Activated CD4-positive, alpha-beta memory T cell treated with anti-CD3 and anti-CD28 coated beads for 36 hours (primary cell): ENCODE measurements at regions not wholly inside any gene's neighbourhood (a gene's known extent, or its start where the extent isn't known, plus 50 kb on each side); places are given as distances from the start of the nearest gene placed in this dataset.

ENCODE experiments used
- CTCF ChIA-PET: fragments of 350-600 bp; sonication (Branson Sonifier 250); formaldehyde crosslinking; loops from one replicate; lab custom pipeline; 2021; ENCODE audit warnings: antibody characterized with exemption, inconsistent platforms; lab: Charles Lee
- POLR2A ChIA-PET: fragments of 350-600 bp; sonication (Branson Sonifier 250); formaldehyde crosslinking; loops from one replicate; lab custom pipeline; 2021; ENCODE audit warnings: antibody characterized with exemption; lab: Charles Lee
- DNase-seq: peaks from one replicate; pipeline ENCODE4 v3.0.0-alpha.2; 2020
- H3K27ac Mint-ChIP-seq: one replicate; pipeline ENCODE4 v1.8.0; 2021; ENCODE audit warnings: mixed read lengths
- H3K27me3 Mint-ChIP-seq: one replicate; pipeline ENCODE4 v1.8.0; 2021; ENCODE audit warnings: mixed read lengths
- H3K36me3 Mint-ChIP-seq: one replicate; pipeline ENCODE4 v1.8.0; 2021; ENCODE audit warnings: mixed read lengths
- H3K4me1 Mint-ChIP-seq: one replicate; pipeline ENCODE4 v1.8.0; 2021; ENCODE audit warnings: low read depth, mixed read lengths
- H3K4me3 Mint-ChIP-seq: one replicate; pipeline ENCODE4 v1.8.0; 2021; ENCODE audit warnings: mild to moderate bottlenecking, mixed read lengths
- H3K9me3 Mint-ChIP-seq: one replicate; pipeline ENCODE4 v1.8.0; 2021; ENCODE audit warnings: mixed read lengths
- intact Hi-C: fragments of 100-400 bp; cut with micrococcal nuclease; formaldehyde crosslinking; loops from one replicate; pipeline ENCODE4 v1.15.1; 2023

- no peak for DNase-seq
- CTCF ChIA-PET = no interaction called here
Observed at GRCh38 chr10:124336186-124336585, 82.5 kb downstream of the OAT start.

GRCh38 chr10:124333931-124334330 lies 84.8 kb downstream of the OAT start:
- Mint-ChIP-seq H3K9me3 (peaks cover 8% of the 10 kb centered on the region), H3K27ac (no peak overlapping the region), H3K4me1 (no peaks in the 10 kb centered on the region), H3K27me3 (peaks cover 5% of the 10 kb centered on the region), H3K4me3 (no peak overlapping the region), H3K36me3 (no peaks in the 10 kb centered on the region)
- intact Hi-C loops = no loop called here
- no peak for DNase-seq
- CTCF ChIA-PET = no interaction called here
- POLR2A ChIA-PET = no interaction called here

More at GRCh38 chr10:124336186-124336585, 82.5 kb downstream of the OAT start:
- peaks cover 6% of the 10 kb centered on the region for H3K9me3 Mint-ChIP-seq
- no peak overlapping the region for H3K27ac Mint-ChIP-seq
- no peak overlapping the region for H3K4me3 Mint-ChIP-seq
- H3K36me3 Mint-ChIP-seq = no peaks in the 10 kb centered on the region
- intact Hi-C loops = no loop called here
- H3K27me3 Mint-ChIP-seq = peaks cover 1% of the 10 kb centered on the region
- POLR2A ChIA-PET = no interaction called here
- H3K4me1 Mint-ChIP-seq = no peaks in the 10 kb centered on the region

- intact Hi-C loops = no loop called here
Observed at GRCh38 chr10:124332426-124332825, 86.3 kb downstream of the OAT start.

GRCh38 chr10:124329941-124330340 lies 88.8 kb downstream of the OAT start:
- no peak overlapping the region for H3K27ac Mint-ChIP-seq
- H3K4me3 Mint-ChIP-seq = no peak overlapping the region
- ChIA-PET POLR2A (no interaction called here), CTCF (no interaction called here)
- H3K36me3 Mint-ChIP-seq = no peaks in the 10 kb centered on the region
- no peak for DNase-seq
- H3K27me3 Mint-ChIP-seq = peaks cover 14% of the 10 kb centered on the region
- intact Hi-C loops = no loop called here
- no peaks in the 10 kb centered on the region for H3K4me1 Mint-ChIP-seq
- H3K9me3 Mint-ChIP-seq = peaks cover 8% of the 10 kb centered on the region

More at GRCh38 chr10:124332426-124332825, 86.3 kb downstream of the OAT start:
- CTCF ChIA-PET = no interaction called here
- Mint-ChIP-seq H3K27ac (no peak overlapping the region), H3K4me3 (no peak overlapping the region), H3K36me3 (no peaks in the 10 kb centered on the region), H3K9me3 (peaks cover 8% of the 10 kb centered on the region), H3K4me1 (no peaks in the 10 kb centered on the region), H3K27me3 (peaks cover 7% of the 10 kb centered on the region)
- no peak for DNase-seq
- POLR2A ChIA-PET = interaction anchor here (0.5 kb wide), 1 partner anchor 604 kb away, joined by 3 read pairs; no protein-coding TSS in a partner anchor

GRCh38 chr10:124329362-124329761 lies 89.4 kb downstream of the OAT start:
- peaks cover 8% of the 10 kb centered on the region for H3K9me3 Mint-ChIP-seq
- no peaks in the 10 kb centered on the region for H3K36me3 Mint-ChIP-seq
- H3K4me1 Mint-ChIP-seq = no peaks in the 10 kb centered on the region
- no peak overlapping the region for H3K4me3 Mint-ChIP-seq
- ChIA-PET CTCF (no interaction called here), POLR2A (no interaction called here)
- intact Hi-C loops = no loop called here
- H3K27me3 Mint-ChIP-seq = peaks cover 14% of the 10 kb centered on the region
- DNase-seq = no peak
- H3K27ac Mint-ChIP-seq = no peak overlapping the region

GRCh38 chr10:124328477-124329220 lies 90.1 kb downstream of the OAT start:
- no peak for DNase-seq
- no peaks in the 10 kb centered on the region for H3K4me1 Mint-ChIP-seq
- intact Hi-C loops = no loop called here
- no peak overlapping the region for H3K27ac Mint-ChIP-seq
- H3K4me3 Mint-ChIP-seq = no peak overlapping the region
- POLR2A ChIA-PET = no interaction called here
- peaks cover 14% of the 10 kb centered on the region for H3K27me3 Mint-ChIP-seq
- CTCF ChIA-PET = no interaction called here
- H3K9me3 Mint-ChIP-seq = peaks cover 8% of the 10 kb centered on the region
- H3K36me3 Mint-ChIP-seq = no peaks in the 10 kb centered on the region

GRCh38 chr10:124325998-124326636 lies 92.6 kb downstream of the OAT start:
- no peaks in the 10 kb centered on the region for H3K4me1 Mint-ChIP-seq
- peaks cover 14% of the 10 kb centered on the region for H3K27me3 Mint-ChIP-seq
- no peak overlapping the region for H3K4me3 Mint-ChIP-seq

GRCh38 chr10:124325633-124325914 lies 93.1 kb downstream of the OAT start:
- no peaks in the 10 kb centered on the region for H3K36me3 Mint-ChIP-seq
- no peak overlapping the region for H3K27ac Mint-ChIP-seq
- intact Hi-C loops = no loop called here
- H3K4me3 Mint-ChIP-seq = no peak overlapping the region
- ChIA-PET POLR2A (no interaction called here), CTCF (no interaction called here)
- H3K4me1 Mint-ChIP-seq = no peaks in the 10 kb centered on the region
- DNase-seq = no peak
- H3K27me3 Mint-ChIP-seq = peaks cover 14% of the 10 kb centered on the region
- no peaks in the 10 kb centered on the region for H3K9me3 Mint-ChIP-seq

More at GRCh38 chr10:124325998-124326636, 92.6 kb downstream of the OAT start:
- Mint-ChIP-seq H3K9me3 (peaks cover 1% of the 10 kb centered on the region), H3K36me3 (no peaks in the 10 kb centered on the region), H3K27ac (no peak overlapping the region)
- POLR2A ChIA-PET = no interaction called here
- intact Hi-C loops = no loop called here
- CTCF ChIA-PET = no interaction called here
- no peak for DNase-seq

- Mint-ChIP-seq H3K4me1 (no peaks in the 10 kb centered on the region), H3K36me3 (no peaks in the 10 kb centered on the region), H3K9me3 (no peaks in the 10 kb centered on the region), H3K27ac (no peak overlapping the region), H3K4me3 (no peak overlapping the region), H3K27me3 (peaks cover 12% of the 10 kb centered on the region)
- DNase-seq = no peak
- intact Hi-C loops = no loop called here
- CTCF ChIA-PET = no interaction called here
- POLR2A ChIA-PET = no interaction called here
Observed at GRCh38 chr10:124324856-124325632, 93.7 kb downstream of the OAT start.

GRCh38 chr10:124324451-124324850 lies 94.3 kb downstream of the OAT start:
- Mint-ChIP-seq H3K4me3 (no peak overlapping the region), H3K27me3 (peaks cover 10% of the 10 kb centered on the region), H3K9me3 (no peaks in the 10 kb centered on the region), H3K36me3 (no peaks in the 10 kb centered on the region), H3K4me1 (no peaks in the 10 kb centered on the region), H3K27ac (no peak overlapping the region)
- ChIA-PET POLR2A (no interaction called here), CTCF (no interaction called here)
- DNase-seq = no peak
- intact Hi-C loops = no loop called here

GRCh38 chr10:124323806-124324205 lies 94.9 kb downstream of the OAT start:
- no peaks in the 10 kb centered on the region for H3K4me1 Mint-ChIP-seq
- H3K27me3 Mint-ChIP-seq = peaks cover 10% of the 10 kb centered on the region
- H3K27ac Mint-ChIP-seq = no peak overlapping the region
- peaks cover 1% of the 10 kb centered on the region for H3K9me3 Mint-ChIP-seq
- H3K36me3 Mint-ChIP-seq = no peaks in the 10 kb centered on the region
- no peak for DNase-seq
- ChIA-PET POLR2A (no interaction called here), CTCF (no interaction called here)
- intact Hi-C loops = no loop called here
- H3K4me3 Mint-ChIP-seq = no peak overlapping the region

GRCh38 chr10:124323111-124323725 lies 95.5 kb downstream of the OAT start:
- Mint-ChIP-seq H3K27ac (no peak overlapping the region), H3K4me1 (no peaks in the 10 kb centered on the region), H3K9me3 (peaks cover 1% of the 10 kb centered on the region), H3K27me3 (peaks cover 7% of the 10 kb centered on the region), H3K36me3 (no peaks in the 10 kb centered on the region), H3K4me3 (no peak overlapping the region)
- intact Hi-C loops = no loop called here
- no peak for DNase-seq
- ChIA-PET CTCF (interaction anchor here (1.0 kb wide), 1 partner anchor 66 kb away, joined by 3 read pairs; no protein-coding TSS in a partner anchor), POLR2A (no interaction called here)
